HEK293 (cell line): ENCODE measurements at regions not wholly inside any gene's neighbourhood (a gene's known extent, or its start where the extent isn't known, plus 50 kb on each side); places are given as distances from the start of the nearest gene placed in this dataset.

Experiments
- CTCF ChIA-PET: fragments of 350-600 bp; formaldehyde crosslinking; extraction: SDS; loops from one replicate; lab custom pipeline; 2021; ENCODE audit warnings: antibody characterized with exemption; lab: Yijun Ruan, JAX
- POLR2A ChIA-PET: fragments of 300-600 bp; formaldehyde crosslinking; extraction: SDS; loops from one replicate; lab custom pipeline; 2020; ENCODE audit warnings: antibody characterized with exemption, inconsistent platforms; lab: Yijun Ruan, JAX
- H3K27ac ChIP-seq: fragments of 200-500 bp; sonication (Bioruptor generic); 2 replicates; pipeline ENCODE4 v1.5.1; 2014; ENCODE audit warnings: low read depth, low read length, control low read depth, inconsistent platforms; ENCODE audit errors: extremely low read depth
- H3K36me3 ChIP-seq, 2 experiments: fragments of 200-500 bp in 1 of 2; sonication (Bioruptor generic) in 1 of 2; 1 replicate in 1 of 2; 2 replicates in 1 of 2; pipeline ENCODE4 v1.5.1; 2014 to 2017; ENCODE audit warnings: inconsistent platforms in 2 of 2, low read length in 2 of 2; ENCODE audit not compliant: control insufficient read depth in 2 of 2, insufficient read depth in 1 of 2
- H3K4me1 ChIP-seq: fragments of 200-500 bp; sonication (Bioruptor generic); 2 replicates; pipeline ENCODE4 v1.5.1; 2014; ENCODE audit warnings: mild to moderate bottlenecking, low read length, inconsistent platforms; ENCODE audit not compliant: control insufficient read depth, insufficient read depth
- H3K4me3 ChIP-seq: 2 replicates; pipeline ENCODE4 v1.5.1; 2011; ENCODE audit warnings: low read depth, mild to moderate bottlenecking, control low read depth, low read length, moderate library complexity
- H3K9me3 ChIP-seq: fragments of 200-500 bp; sonication (Bioruptor generic); 2 replicates; pipeline ENCODE4 v1.5.1; 2014; ENCODE audit warnings: low read depth, low read length, inconsistent platforms; ENCODE audit not compliant: control insufficient read depth, insufficient read depth
- HOXD13 ChIP-seq: sonication (generic); formaldehyde crosslinking; IDR thresholded peaks from 2 replicates; pipeline ENCODE4 v1.8.0; 2022; ENCODE audit warnings: missing genetic modification reagents, borderline replicate concordance
- REPIN1 ChIP-seq: fragments of 450-650 bp; formaldehyde crosslinking; IDR thresholded peaks from 2 replicates; pipeline ENCODE4 v1.5.1; 2017; ENCODE audit warnings: missing biosample characterization, missing genetic modification characterization, low read depth
- TRIM28 ChIP-seq: IDR thresholded peaks from 2 replicates; pipeline ENCODE4 v1.6.1; 2011; ENCODE audit warnings: low read length, control low read depth, borderline replicate concordance
- ZFP37 ChIP-seq: fragments of 450-650 bp; formaldehyde crosslinking; IDR thresholded peaks from 2 replicates; pipeline ENCODE4 v1.5.1; 2016; ENCODE audit warnings: missing biosample characterization, missing genetic modification characterization
- ZIC2 ChIP-seq: fragments of 450-650 bp; formaldehyde crosslinking; IDR thresholded peaks from 2 replicates; pipeline ENCODE4 v1.5.1; 2016; ENCODE audit warnings: missing biosample characterization, missing genetic modification characterization
- ZNF2 ChIP-seq: fragments of 450-650 bp; formaldehyde crosslinking; IDR thresholded peaks from 2 replicates; pipeline ENCODE4 v1.5.1; 2016; ENCODE audit warnings: missing biosample characterization, missing genetic modification characterization
- ZNF521 ChIP-seq: fragments of 450-650 bp; formaldehyde crosslinking; IDR thresholded peaks from 2 replicates; pipeline ENCODE4 v1.5.1; 2017; ENCODE audit warnings: missing biosample characterization, mild to moderate bottlenecking, missing genetic modification characterization
- ZNF654 ChIP-seq: fragments of 450-650 bp; formaldehyde crosslinking; IDR thresholded peaks from 2 replicates; pipeline ENCODE4 v1.5.1; 2016; ENCODE audit warnings: low read depth, missing biosample characterization, missing genetic modification characterization
- ZNF747 ChIP-seq: fragments of 450-650 bp; formaldehyde crosslinking; IDR thresholded peaks from 2 replicates; pipeline ENCODE4 v1.5.1; 2016; ENCODE audit warnings: missing biosample characterization, missing genetic modification characterization
- TF ChIP-seq, protein P1 (sequence below): fragments of 450-650 bp; formaldehyde crosslinking; IDR thresholded peaks from 2 replicates; pipeline ENCODE4 v1.5.1; 2016; ENCODE audit warnings: missing biosample characterization, missing genetic modification characterization
- TF ChIP-seq, protein P2 (sequence below): fragments of 450-650 bp; formaldehyde crosslinking; IDR thresholded peaks from 2 replicates; pipeline ENCODE4 v1.5.1; 2017; ENCODE audit warnings: missing biosample characterization, missing genetic modification characterization
- TF ChIP-seq, protein P3 (sequence below): fragments of 450-650 bp; formaldehyde crosslinking; IDR thresholded peaks from 2 replicates; pipeline ENCODE4 v1.5.1; 2016; ENCODE audit warnings: missing biosample characterization, missing genetic modification characterization, low read depth
- TF ChIP-seq, protein P4 (sequence below): fragments of 450-650 bp; formaldehyde crosslinking; IDR thresholded peaks from 2 replicates; pipeline ENCODE4 v1.5.1; 2016; ENCODE audit warnings: missing biosample characterization, missing genetic modification characterization

DNA sequence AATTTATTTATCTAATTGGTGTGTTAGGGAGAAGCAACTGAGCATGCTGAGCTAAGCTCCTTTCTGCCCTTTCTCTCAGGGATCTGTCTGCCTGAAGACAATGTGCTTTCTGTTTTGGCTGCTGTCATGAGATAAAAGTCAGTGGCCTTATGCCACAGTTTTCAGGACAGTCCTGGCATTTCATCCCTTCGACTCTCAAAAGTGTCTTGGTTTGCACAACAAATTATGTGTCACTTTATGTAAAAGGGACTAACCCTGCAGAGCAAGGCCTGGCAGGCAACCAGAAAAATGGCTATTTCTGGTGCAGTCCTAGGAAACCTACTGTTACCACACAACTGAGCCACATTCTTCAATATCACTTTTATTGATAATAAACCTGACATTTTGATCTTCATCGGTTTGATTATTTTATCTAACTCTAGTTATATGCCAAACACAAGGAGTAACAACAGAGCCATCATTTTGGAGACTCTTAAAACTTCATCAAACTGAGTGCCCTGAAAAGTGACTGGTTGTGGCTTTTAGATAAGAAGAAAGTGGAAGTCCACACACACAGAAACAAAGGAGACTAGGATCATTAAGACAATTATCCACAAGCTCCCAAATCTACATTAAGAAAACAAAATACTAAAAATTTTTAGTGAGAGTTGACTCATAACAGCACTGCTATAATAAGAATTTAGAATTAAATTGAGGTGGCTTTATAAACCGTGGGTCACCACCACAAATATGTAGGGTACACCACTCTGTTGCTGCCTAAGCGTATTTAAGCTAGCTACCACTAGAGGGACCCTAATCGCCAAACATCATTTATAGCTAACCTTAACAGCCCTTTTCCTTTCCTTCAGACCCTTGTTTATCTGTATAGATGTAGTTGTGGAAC lies 95.9 kb upstream of the PTPN13 start (continued):
- TF ChIP-seq, protein P1, sequence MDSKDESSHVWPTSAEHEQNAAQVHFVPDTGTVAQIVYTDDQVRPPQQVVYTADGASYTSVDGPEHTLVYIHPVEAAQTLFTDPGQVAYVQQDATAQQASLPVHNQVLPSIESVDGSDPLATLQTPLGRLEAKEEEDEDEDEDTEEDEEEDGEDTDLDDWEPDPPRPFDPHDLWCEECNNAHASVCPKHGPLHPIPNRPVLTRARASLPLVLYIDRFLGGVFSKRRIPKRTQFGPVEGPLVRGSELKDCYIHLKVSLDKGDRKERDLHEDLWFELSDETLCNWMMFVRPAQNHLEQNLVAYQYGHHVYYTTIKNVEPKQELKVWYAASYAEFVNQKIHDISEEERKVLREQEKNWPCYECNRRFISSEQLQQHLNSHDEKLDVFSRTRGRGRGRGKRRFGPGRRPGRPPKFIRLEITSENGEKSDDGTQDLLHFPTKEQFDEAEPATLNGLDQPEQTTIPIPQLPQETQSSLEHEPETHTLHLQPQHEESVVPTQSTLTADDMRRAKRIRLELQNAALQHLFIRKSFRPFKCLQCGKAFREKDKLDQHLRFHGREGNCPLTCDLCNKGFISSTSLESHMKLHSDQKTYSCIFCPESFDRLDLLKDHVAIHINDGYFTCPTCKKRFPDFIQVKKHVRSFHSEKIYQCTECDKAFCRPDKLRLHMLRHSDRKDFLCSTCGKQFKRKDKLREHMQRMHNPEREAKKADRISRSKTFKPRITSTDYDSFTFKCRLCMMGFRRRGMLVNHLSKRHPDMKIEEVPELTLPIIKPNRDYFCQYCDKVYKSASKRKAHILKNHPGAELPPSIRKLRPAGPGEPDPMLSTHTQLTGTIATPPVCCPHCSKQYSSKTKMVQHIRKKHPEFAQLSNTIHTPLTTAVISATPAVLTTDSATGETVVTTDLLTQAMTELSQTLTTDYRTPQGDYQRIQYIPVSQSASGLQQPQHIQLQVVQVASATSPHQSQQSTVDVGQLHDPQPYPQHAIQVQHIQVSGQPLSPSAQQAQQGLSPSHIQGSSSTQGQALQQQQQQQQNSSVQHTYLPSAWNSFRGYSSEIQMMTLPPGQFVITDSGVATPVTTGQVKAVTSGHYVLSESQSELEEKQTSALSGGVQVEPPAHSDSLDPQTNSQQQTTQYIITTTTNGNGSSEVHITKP (tag by site-specific recombination): peak; percentile 40; the same call in 1 of the 2 replicates
- no peak for TF ChIP-seq HOXD13 (CRISPR knock-in tag)
- TF ChIP-seq ZNF654 (tag by site-specific recombination): peak; percentile 73

DNA sequence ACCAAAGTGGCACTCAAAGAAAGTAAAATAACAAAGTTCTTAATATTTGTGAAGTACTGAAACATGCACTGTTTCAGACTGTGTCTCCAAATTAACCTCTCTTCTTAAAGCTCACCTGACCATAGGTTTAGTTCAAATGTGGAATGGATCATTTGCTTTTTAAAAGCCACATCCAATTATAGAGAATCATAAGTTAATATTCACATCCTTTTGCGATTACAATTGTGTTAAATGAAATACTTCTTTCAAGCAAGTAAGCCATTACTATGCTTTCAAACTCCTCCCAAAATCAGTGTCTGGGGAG lies 95.3 kb upstream of the PTPN13 start:
- H3K4me3 ChIP-seq: no peak overlapping the region
- POLR2A ChIA-PET: no interaction called here

More for the DNA sequence above, 95.3 kb upstream of the PTPN13 start:
- CTCF ChIA-PET: interaction anchor here (0.6 to 3.9 kb wide), 24 partner anchors 7 to 770 kb away, joined by 3 to 29 read pairs (median 4); partner anchors contain the start of genes C4orf36 and PTPN13
- TF ChIP-seq, protein P2, sequence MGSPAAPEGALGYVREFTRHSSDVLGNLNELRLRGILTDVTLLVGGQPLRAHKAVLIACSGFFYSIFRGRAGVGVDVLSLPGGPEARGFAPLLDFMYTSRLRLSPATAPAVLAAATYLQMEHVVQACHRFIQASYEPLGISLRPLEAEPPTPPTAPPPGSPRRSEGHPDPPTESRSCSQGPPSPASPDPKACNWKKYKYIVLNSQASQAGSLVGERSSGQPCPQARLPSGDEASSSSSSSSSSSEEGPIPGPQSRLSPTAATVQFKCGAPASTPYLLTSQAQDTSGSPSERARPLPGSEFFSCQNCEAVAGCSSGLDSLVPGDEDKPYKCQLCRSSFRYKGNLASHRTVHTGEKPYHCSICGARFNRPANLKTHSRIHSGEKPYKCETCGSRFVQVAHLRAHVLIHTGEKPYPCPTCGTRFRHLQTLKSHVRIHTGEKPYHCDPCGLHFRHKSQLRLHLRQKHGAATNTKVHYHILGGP (tag by site-specific recombination): peak; percentile 46; the same call in 1 of the 2 replicates
- TF ChIP-seq, protein P3, sequence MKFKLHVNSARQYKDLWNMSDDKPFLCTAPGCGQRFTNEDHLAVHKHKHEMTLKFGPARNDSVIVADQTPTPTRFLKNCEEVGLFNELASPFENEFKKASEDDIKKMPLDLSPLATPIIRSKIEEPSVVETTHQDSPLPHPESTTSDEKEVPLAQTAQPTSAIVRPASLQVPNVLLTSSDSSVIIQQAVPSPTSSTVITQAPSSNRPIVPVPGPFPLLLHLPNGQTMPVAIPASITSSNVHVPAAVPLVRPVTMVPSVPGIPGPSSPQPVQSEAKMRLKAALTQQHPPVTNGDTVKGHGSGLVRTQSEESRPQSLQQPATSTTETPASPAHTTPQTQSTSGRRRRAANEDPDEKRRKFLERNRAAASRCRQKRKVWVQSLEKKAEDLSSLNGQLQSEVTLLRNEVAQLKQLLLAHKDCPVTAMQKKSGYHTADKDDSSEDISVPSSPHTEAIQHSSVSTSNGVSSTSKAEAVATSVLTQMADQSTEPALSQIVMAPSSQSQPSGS (tag by site-specific recombination): no peak
- TF ChIP-seq, protein P4, sequence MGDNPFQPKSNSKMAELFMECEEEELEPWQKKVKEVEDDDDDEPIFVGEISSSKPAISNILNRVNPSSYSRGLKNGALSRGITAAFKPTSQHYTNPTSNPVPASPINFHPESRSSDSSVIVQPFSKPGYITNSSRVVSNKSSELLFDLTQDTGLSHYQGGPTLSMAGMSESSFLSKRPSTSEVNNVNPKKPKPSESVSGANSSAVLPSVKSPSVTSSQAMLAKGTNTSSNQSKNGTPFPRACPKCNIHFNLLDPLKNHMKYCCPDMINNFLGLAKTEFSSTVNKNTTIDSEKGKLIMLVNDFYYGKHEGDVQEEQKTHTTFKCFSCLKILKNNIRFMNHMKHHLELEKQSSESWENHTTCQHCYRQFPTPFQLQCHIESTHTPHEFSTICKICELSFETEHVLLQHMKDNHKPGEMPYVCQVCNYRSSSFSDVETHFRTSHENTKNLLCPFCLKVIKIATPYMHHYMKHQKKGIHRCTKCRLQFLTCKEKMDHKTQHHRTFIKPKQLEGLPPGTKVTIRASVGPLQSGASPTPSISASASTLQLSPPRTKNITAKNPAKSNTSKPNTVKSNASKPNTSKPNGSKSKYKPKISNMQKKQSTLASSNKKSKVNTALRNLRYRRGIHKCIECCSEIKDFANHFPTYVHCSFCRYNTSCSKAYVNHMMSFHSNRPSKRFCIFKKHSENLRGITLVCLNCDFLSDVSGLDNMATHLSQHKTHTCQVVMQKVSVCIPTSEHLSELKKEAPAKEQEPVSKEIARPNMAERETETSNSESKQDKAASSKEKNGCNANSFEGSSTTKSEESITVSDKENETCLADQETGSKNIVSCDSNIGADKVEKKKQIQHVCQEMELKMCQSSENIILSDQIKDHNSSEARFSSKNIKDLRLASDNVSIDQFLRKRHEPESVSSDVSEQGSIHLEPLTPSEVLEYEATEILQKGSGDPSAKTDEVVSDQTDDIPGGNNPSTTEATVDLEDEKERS (tag by site-specific recombination): no peak
- no peak for TF ChIP-seq ZNF654 (tag by site-specific recombination)
- no peak for TF ChIP-seq ZFP37 (tag by site-specific recombination)
- TF ChIP-seq ZNF747: no peak
- 0 out of 2 replicates have a peak, but pooled peaks have one; percentile 5 for TF ChIP-seq ZNF2 (tag by site-specific recombination)
- TF ChIP-seq ZIC2: no peak
- TF ChIP-seq TRIM28: no peak
- no peak for TF ChIP-seq REPIN1 (tag by site-specific recombination)
- TF ChIP-seq ZNF521 (tag by site-specific recombination): no peak
- Histone ChIP-seq H3K27ac (no peak overlapping the region), H3K9me3 (no peaks in the 10 kb centered on the region), H3K4me1 (no peaks in the 10 kb centered on the region), H3K36me3 (no peaks in the 10 kb centered on the region)
